Heart left ventricle (tissue), 16 donors: ENCODE measurements at regions not wholly inside any gene's neighbourhood (a gene's known extent, or its start where the extent isn't known, plus 50 kb on each side); places are given as distances from the start of the nearest gene placed in this dataset.

Source experiments
- ATAC-seq, 4 donors: fragments of 200-7000 bp; cut with Tn5 transposase; one replicate each; pipeline ENCODE4 v1.9.1; 2020 to 2022; ENCODE audit warnings: moderate library complexity in 4 of 4, mild to moderate bottlenecking in 3 of 4, moderate number of reproducible peaks in 1 of 4
- DNase-seq, 5 donors: peaks; one replicate each; pipeline ENCODE4 v3.0.0-alpha.2; 2020
- H3K27ac ChIP-seq, 12 donors: fragments of 200-600 bp; sonication (generic) in 4 of 12; one replicate each; pipeline versions ENCODE4 v1.5.0 to v1.8.0; 2016 to 2022; ENCODE audit warnings: mild to moderate bottlenecking in 2 of 12
- H3K27me3 ChIP-seq, 9 donors: fragments of 200-600 bp; sonication (generic) in 2 of 9; one replicate each; pipeline versions ENCODE4 v1.5.1 to v1.8.0; 2016 to 2022; ENCODE audit warnings: mild to moderate bottlenecking in 3 of 9
- H3K36me3 ChIP-seq, 9 donors: fragments of 200-600 bp; sonication (generic) in 2 of 9; one replicate each; pipeline versions ENCODE4 v1.5.0 to v1.8.0; 2018 to 2022; ENCODE audit warnings: mild to moderate bottlenecking in 2 of 9
- H3K4me1 ChIP-seq, 12 donors: fragments of 200-600 bp; sonication (generic) in 4 of 12; one replicate each; pipeline versions ENCODE4 v1.5.0 to v1.8.0; 2016 to 2022; ENCODE audit warnings: mild to moderate bottlenecking in 3 of 12
- H3K4me3 ChIP-seq, 12 donors: fragments of 200-600 bp; sonication (generic) in 4 of 12; one replicate each; pipeline versions ENCODE4 v1.5.0 to v1.8.0; 2017 to 2022; ENCODE audit warnings: mild to moderate bottlenecking in 9 of 12, moderate library complexity in 4 of 12
- H3K9me3 ChIP-seq, 12 donors: fragments of 200-600 bp; sonication (generic) in 4 of 12; one replicate each; pipeline versions ENCODE4 v1.5.0 to v1.8.0; 2016 to 2022; ENCODE audit warnings: mild to moderate bottlenecking in 1 of 12
- CTCF ChIP-seq, 12 donors: fragments of 200-600 bp; sonication (generic) in 4 of 12; IDR thresholded peaks; one replicate each; pipeline versions ENCODE4 v1.5.0 to v1.8.0; 2018 to 2022; ENCODE audit warnings: antibody characterized with exemption in 12 of 12, mild to moderate bottlenecking in 5 of 12
- POLR2A ChIP-seq, 2 donors: fragments of 450-650 bp; IDR thresholded peaks; one replicate each; pipeline ENCODE4 v1.6.1; 2017; ENCODE audit warnings: antibody characterized with exemption in 2 of 2, mild to moderate bottlenecking in 2 of 2, moderate library complexity in 2 of 2
- WGBS, 4 donors: extraction: QIAGEN DNeasy Blood & Tissue Kit in 2 of 4; methylation state at CpG; one replicate each; pipeline versions ENCODE4 v1.1.5 to v1.1.7; 2013 to 2018; 5-methylcytosine and 5-hydroxymethylcytosine counted together
- intact Hi-C, 10 donors: fragments of 100-400 bp; cut with DNase I; formaldehyde crosslinking; loops; one replicate each; pipeline versions ENCODE4 v1.11.1 to v1.14.2; 2022
- donor health status: ischemic (EF 13 %, LVEDD 7.1; RV severe dilation, severe dysfunction).
- donor health status: healthy with polysubstance abuse.
- donor health status: DM: no; HTN: yes; CAD: no.
- donor health status: DM: no; HTN: no; CAD: no.
- donor health status: ischemic (EF 25% LVEDD 6.9; RV normal size, moderate dysfunction).
- donor health status: ischemic (EF 25% LVEDD 5.7; RV mildly dilated, moderate dysfunction).
- donor health status: healthy.
- donor health status: DM: yes; HTN: yes; CAD: no.
- donor health status: ischemic (EF 35%, LVEDD 5.7; RV mildly dilated, moderate dysfunction).
- donor health status: nonischemic (EF 11% LVEDD 7.7; RV severe dilation, severe dysfunction).
- donor health status: DM: yes; HTN: yes; CAD: no.
- donor health status: PGD.
- donor health status: ischemic (EF 29% LVEDD 5.4; RV normal size, mild dysfunction).
- donor health status: nonischemic (EF 23%, LVEDD 6.1; RV moderate dilation, normal function).

DNA sequence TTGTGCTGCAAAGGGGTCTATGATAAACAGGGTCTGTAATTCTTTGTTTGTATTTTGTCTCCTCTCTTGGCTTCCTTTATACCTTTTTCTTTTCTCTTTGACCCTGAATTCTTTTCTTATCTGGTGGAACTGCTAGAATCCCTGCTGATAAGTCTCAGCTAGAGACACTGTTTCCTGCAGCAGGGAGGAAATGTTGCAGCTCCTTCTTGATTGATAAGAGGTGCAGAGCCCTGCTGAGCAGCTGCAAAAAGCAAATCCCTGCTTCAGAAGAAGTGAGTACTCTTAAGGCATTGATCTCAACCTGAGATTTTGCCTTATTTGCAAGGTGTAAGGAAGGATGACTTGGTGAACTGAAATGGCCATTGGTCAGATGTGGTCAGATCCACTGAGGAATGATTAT is 167.8 kb downstream of the NUP35 start:
- no peaks in the 10 kb centered on the region for H3K4me1 ChIP-seq
- H3K4me3 ChIP-seq: no peak overlapping the region
- intact Hi-C loops: no loop called here
- DNase-seq: no peak
- no peaks in the 10 kb centered on the region for H3K9me3 ChIP-seq
- no peak for ATAC-seq
- no peak for TF ChIP-seq POLR2A (IDR thresholded peaks at IDR 0.05)
- no peak for TF ChIP-seq CTCF (IDR thresholded peaks at IDR 0.05)
- no peak overlapping the region for H3K27ac ChIP-seq
- H3K36me3 ChIP-seq: no peaks in the 10 kb centered on the region
- H3K27me3 ChIP-seq: no peaks in the 10 kb centered on the region

DNA sequence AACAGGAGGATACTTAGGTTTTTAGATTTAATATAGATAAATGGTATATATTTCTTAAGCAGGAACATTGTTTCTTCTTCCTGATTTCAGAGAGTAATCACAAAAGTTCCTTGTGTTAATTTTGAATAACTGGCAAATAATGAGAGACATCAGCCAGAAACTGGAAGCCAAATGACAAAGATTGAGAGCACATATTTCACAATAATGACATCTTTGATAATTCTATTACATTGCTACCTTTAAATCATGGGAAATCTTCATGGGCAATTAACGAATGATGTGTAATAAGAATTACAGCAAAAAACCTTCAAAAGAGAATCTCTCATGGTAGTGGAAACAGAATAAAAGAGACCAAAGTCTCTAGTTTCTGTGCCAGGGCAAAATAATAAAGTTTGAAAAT is 215.1 kb downstream of the NUP35 start:
- 73 to 83% (median 79%) methylated on average over 1 of the region's 1 CpG for WGBS, 4 donors
- intact Hi-C loops: no loop called here
- H3K36me3 ChIP-seq: no peaks in the 10 kb centered on the region
- TF ChIP-seq CTCF (IDR thresholded peaks at IDR 0.05): no peak
- TF ChIP-seq POLR2A (IDR thresholded peaks at IDR 0.05): no peak
- peaks cover 0 to 28% (median 7%) of the 10 kb centered on the region in 12 donors for H3K9me3 ChIP-seq
- H3K27me3 ChIP-seq: no peaks in the 10 kb centered on the region
- no peak overlapping the region for H3K4me3 ChIP-seq
- no peak for DNase-seq
- ATAC-seq: no peak
- no peak overlapping the region for H3K27ac ChIP-seq
- H3K4me1 ChIP-seq: no peaks in the 10 kb centered on the region

- WGBS, 4 donors: 55 to 77% (median 66%) methylated on average over 1 of the region's 1 CpG
- H3K4me3 ChIP-seq: no peak overlapping the region
- no peak overlapping the region for H3K27ac ChIP-seq
- no peaks in the 10 kb centered on the region for H3K4me1 ChIP-seq
- TF ChIP-seq CTCF (IDR thresholded peaks at IDR 0.05) (no peak), POLR2A (IDR thresholded peaks at IDR 0.05) (no peak)
- no peaks in the 10 kb centered on the region for H3K36me3 ChIP-seq
- H3K9me3 ChIP-seq: peaks cover 0 to 25% (median 6%) of the 10 kb centered on the region in 12 donors
- no peak for ATAC-seq
- intact Hi-C loops: no loop called here
- H3K27me3 ChIP-seq: no peaks in the 10 kb centered on the region
- no peak for DNase-seq
Measured at GRCh38 chr2:183341057-183341456, 216.8 kb downstream of the NUP35 start.

- no peaks in the 10 kb centered on the region for H3K27me3 ChIP-seq
- no peaks in the 10 kb centered on the region for H3K36me3 ChIP-seq
- WGBS, 4 donors: 78 to 86% (median 81%) methylated on average over 3 of the region's 3 CpGs
- H3K4me3 ChIP-seq: no peak overlapping the region
- no peaks in the 10 kb centered on the region for H3K4me1 ChIP-seq
- H3K27ac ChIP-seq: no peak overlapping the region
- no peak for DNase-seq
- intact Hi-C loops: no loop called here
- no peak for ATAC-seq
- TF ChIP-seq CTCF (IDR thresholded peaks at IDR 0.05): no peak
- no peak for TF ChIP-seq POLR2A (IDR thresholded peaks at IDR 0.05)
- H3K9me3 ChIP-seq: no peaks in the 10 kb centered on the region
Measured at GRCh38 chr2:183347969-183348368, 223.7 kb downstream of the NUP35 start.
